ENCODE measurements at regions not wholly inside any gene's neighbourhood (a gene's known extent, or its start where the extent isn't known, plus 50 kb on each side); places are given as distances from the start of the nearest gene placed in this dataset.

DNA sequence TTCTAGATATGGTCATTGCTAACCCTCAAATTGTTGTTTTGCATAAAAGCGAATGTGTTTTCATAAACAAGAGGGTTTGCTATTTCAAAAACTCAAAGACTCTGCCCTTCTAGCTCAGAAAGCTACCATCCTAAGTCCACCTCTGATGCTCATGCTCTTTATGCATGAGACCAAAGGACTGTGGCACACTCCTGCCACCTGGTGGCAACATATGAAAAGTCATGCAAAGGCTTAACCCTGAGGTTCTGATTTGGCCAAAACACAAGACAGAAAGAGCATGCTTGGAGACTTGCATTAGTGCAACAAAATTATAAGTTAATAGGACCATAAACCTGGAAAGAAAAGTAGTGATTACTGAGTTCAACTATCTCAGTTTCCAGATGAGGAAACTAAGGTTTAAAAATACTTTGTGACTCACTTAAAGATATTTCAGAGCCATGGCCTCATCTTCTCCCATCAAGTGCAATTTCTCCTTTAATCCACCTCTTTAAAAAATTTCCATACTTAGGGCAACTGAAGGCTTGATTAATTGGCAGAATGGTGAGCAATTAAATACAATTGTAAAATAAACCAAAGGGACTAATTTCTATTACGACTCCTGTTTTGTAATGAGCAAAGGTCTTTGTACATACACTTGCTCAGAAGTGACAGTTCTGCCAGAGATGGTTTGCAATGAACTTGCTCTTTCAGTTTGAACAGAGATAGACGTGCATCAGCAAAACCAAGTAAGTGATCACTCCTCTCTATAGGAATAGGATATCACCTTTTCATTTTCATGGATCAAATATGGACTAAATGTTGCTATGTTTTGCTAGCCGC is 110.7 kb upstream of the RAD23B start:
- peak; percentile 43 to 73 for DNase-seq

DNA sequence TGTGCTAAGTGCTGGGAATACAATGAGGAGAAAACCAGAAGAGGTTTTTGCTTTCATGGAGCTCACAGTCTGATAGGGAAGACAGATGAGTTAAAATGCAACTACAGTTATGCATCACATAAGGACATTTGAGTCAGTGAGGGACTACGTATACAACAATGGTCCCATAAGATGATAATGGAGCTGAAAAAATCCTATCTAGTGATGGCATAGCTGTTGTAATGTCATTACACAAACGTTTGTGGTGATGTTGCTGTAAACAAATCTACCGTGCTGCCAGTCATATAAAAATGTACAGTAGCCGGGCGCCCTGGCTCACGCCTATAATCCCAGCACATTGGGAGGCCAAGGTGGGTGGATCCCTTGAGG is 110.1 kb upstream of the RAD23B start:
- DNase-seq: no peak

DNA sequence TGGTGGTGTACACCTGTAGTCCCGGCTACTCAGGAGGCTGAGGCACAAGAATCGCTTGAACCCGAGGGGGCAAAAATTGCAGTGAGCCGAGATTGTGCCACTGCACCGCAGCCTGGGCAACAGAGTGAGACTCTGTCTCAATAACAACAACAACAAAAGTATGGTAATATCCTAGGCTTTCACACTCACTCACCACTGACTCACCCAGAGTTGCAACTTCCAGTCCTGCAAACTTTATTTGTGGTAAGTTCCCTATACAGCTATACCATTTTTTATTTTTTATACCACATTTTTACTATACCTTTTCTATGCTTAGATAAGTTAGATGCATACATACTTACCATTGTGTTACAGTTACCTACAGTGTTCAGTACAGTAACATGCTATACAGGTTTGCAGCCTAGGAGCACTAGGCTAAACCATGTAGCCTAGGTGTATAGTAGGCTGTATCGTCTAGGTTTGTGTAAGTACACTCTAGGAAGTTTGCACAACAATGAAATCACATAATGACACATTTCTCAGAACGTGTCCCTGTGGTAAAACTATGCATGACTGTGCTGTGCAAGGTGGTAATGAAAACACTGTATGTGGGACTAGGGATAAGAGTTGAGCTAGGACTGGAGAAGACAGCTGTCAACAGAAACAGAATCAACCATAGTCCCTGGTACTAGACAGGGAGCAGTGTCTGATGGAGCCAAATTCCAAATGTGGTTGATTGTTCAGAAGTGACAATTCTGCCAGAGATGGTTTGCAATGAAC is 109.5 kb upstream of the RAD23B start:
- no peak for DNase-seq

DNA sequence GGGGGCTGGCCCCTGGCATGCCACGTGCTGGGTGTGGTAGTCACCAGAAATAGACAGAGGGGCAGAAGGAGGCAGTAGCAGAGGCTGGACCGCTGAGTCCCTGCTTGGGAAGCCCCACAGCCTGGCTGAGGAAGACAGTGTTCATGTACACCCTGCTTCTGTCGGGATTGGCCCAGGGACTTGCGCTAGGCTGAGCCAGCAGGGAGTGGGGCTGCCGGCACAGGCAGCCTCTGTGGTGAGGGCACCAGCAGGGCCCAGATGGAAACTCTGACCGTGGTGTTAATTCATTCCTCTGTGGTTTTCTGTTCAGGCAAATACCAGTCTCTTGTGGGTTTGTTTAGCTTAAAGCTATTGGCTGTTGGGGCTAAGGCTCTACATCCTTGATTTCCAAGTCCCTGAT is 108.6 kb upstream of the RAD23B start:
- no peak for DNase-seq

DNA sequence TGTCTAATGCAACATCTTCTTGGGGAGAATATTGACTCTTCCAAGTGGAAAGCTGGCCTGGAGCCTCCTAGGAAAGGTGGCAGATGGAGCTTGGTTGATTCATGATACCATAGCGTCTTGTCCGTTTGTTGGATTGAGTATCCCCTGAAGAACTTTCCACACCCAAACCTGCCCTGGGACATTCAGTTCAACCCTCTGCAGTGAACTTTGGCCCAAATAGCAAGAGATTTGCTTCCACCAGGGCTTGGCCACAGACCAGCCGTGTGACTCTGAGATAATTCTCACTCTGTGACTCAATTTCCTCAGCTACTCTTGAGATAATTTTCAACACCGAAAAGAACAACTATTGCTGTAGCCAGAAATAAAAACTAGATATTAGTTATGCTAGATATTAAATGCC is 108.0 kb upstream of the RAD23B start:
- DNase-seq: no peak

DNA sequence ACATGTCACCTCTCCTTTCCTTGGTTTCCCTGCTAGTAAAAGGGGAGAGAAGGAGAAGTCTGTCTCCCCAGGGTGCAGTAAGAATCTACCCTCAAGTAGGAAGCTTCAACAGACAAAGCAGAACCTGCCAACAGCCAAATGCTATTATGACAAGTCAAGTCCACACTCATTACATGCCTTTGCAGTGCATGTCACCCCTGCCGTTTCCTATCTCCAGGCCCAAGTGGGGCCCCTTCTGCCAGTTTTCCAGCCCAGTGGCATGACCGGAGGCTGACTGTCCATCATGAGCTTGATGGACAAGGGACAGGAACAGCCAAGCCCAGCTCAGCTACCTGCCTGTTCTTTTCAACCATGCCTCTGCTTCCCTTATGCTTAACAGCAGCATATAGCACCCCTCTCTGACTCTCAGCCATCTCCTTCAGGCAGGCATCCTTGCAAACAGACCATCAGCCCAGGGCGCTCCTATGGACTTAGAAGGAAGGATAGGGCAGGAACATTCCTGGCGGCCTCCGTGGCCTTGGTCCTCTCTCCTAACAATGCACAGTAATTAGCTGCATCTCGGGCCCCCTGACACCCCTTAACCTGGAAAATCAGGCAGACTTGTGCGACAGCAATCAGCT is 107.2 kb upstream of the RAD23B start:
- DNase-seq: no peak

DNA sequence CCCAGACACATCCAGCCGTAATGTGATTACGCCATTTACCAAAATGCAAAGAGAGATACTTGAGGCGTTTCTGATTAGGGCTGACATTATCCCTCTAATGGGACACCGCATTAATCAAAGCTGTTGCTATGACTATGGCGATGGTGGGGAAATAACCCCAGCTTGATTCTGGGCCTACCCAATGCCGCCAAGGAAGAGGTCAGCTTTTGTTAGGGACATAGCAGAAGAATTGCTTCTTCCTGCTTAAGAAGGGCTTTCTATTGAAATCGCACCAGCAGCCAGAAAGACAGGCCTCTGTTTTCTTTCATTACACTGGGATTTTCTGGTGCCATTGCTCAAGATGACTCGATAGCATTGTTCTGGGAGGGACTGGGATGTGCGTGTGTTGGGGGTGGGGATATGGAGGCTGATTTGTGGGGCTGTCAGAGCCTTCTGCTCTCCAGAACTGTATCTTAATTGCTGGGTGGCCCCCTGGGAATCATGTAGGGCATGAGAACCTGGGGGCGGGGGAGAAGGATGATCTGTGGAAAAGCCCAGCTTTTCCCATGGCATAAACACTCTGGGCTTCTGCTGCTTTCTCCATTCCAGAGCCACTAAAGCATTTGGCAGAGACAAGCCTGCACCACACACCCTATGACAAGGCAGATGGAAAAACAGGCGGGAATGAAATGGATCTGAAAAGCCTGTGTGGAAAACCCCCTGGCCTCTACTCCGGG is 106.5 kb upstream of the RAD23B start:
- no peak for DNase-seq

DNA sequence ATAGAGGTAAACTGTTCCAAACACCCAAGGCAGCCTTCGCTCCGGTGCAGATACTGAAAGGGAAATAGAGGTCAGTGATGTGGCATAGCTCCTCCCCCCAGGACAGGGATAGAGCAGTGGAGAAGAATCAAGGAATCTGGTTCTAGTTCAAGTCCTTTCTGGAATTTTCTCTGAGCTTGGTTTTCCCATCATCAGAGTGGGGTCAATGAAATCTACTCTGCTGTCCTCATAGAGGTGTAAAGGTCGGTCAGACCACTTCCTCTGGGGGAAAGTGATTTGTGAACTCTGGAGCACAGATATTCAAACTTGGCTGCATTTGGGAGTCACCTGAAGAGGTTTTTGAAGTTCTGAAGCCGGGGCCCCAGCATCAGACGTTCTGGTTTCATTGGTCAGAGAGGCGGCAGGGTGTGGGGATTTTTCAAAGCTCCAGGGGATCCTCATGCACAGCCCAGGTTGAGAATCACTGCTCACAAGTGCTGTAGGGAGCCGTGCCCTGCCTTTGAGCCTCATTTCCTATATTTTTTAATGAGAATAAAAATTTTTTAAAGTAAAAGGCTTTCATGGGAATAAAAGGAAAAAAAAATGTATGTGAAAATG is 105.7 kb upstream of the RAD23B start:
- DNase-seq: no peak

DNA sequence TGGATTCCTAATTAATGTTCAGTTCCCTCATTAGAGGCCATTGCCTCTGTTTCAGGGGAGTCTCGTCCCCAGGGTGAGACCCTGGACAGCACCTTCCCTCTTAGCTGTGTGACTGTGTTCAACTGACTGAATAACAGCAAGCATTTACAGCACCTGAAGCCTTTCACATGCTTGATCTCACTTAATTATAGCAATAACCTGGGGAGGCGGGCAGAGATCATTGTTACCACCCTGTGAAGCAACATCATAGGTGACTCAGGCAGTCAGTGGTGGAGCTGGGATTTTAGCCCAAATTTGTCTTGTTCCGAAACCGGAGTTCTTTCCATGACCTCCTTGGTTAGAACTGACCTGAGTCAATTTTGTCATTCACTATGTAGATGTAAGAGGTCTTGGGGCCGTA is 105.2 kb upstream of the RAD23B start:
- no peak for DNase-seq

DNA sequence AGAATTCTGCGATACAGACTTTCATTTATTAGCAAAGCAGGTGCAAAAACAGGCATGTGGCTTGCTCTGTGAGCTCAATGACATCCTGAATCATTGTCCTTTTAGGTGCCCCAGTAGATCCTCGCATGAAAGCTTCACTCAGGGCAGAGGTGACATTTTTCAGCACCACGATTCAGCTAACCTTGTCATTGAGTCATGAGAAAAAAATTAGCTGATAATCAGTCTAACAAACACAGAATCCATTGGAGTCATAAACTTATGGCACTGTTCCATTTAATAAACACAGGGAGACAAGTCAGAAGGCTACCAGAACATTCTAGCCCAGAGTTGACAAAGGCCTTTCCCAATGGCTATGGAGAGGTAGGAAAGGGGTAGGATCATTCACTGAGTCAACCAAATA is 104.8 kb upstream of the RAD23B start:
- DNase-seq: no peak

DNA sequence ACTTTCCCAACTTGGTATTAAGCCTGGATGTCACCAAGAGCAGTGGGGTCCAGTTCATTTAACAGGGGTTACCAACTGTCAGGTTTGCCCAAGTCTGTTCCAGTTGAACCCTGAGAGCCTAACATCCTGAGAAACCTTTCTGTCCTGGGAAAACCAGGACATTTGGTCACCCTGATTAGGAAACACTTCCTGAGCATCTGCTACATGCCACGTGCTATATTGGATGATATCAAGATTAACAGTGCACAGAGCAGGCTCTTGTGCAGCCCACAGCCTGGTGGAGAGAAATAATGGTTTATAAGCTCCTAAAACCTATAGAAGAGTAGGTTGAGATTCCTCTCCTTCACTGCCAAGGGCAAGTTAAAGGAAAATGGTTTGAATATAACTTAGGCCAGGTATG is 102.9 kb upstream of the RAD23B start:
- no peak for DNase-seq

DNA sequence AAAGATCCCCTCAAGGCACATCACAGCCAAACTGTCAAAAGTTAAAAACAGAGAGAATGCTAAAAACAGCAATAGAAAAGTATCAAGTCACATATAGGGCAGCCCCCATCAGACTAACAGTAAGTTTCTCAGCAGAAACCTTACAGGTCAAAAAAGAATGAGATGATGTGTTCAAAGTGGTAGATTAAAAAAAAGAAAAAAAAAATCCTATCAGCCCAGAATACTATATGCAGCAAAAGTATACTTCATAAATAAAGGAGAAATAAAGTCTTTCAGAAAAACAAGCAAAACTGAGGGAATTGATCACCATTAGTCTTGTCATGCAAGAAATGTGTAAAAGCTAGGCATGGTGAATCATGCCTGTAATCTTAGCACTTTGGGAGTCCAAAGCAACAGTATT is 99.9 kb upstream of the RAD23B start:
- no peak for DNase-seq

DNA sequence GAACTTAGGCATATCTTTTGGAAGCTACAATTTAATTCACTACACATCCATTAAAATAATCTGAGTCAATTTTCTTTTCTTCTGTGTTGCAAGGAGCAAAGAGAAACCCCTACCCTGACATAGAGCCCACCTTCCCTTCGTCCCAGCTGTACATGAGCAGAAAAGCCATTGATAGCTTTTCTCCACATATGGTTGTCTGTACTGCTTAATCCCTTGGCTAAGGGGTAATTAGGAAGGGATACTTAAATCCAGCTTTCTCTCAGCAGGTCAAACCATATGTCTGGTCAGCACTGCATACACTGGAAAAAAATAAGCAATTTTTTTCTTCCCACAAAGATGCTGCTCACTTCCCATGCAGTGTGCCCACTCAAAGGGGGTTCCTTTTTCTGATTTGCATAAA is 94.7 kb upstream of the RAD23B start:
- no peak for DNase-seq

DNA sequence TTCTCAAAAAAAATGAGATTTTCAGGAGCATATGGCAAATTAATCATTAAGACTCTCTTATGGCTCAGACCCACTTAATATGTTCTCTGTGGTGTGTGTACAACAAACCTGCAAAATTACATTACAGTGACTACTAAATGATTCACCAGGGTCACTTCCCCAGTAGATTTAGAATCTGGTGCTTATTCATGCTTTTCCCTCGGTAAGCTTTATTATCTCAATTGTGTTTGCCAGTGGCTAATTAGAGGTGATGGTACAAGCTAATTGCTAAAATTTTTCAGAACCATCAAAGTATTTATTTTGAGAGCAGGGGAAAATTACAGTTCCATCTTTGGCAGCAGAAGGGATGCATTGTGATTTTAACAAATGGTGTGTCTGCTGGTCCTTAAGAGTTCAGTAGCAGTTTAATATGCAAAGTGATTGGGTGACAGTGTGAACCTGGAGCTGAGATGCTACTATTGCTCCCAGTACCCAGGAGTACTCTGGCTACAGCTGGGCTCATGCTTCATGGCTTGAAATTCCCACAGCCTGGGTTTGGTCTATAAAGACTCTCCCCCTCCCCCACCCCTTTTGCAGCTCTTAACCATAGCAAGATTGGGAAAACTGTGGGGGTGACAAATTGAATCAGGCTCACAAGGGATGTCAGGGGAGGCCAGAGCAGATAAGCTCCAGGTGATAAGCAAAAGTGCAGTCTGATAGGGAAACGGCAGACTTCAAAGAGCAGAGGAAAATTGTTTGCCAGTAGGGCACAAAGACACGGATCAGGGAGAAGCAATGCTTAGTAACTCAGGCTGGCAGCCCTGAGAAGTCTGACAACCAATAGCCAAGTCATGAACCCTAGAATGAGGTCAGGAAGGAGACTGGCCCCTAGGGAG is 92.8 kb upstream of the RAD23B start:
- DNase-seq: peak in 1 of 2 experiments; percentile 19

DNA sequence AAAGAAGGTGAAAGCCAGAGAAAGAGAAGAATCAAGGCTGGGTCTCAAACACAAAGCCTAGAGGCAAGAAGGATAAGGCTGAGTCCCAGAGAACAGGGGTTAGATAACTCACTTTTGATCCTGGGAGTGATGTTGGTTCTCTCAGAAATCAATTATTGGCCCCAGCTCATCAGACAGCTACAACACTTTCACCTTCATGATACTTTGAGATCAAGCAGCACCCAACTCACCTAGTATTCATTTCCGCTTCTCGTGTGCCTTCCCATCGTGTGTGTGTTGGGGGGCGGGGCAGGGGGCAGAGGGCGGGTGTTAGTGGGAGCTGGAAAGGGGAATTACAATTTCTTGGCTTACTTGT is 92.2 kb upstream of the RAD23B start:
- DNase-seq: no peak

DNA sequence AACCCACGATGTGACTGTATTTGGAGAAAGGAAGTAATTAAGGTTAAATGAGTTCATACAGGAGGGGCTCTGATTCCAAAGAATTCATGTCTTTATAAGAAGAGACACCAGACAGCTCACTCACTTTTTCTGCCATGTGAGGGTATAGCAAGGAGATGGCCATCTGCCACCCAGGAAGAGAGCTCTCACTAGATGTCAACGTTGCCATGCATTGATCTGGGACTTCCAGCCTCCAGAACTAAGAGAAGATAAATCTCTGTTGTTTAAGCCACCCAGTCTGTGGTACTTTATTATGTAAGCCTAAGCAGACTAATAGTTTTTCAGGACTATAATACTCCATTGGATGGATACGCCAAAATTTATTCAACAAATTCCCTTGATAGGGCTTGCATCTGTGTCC is 89.8 kb upstream of the RAD23B start:
- DNase-seq: no peak

DNA sequence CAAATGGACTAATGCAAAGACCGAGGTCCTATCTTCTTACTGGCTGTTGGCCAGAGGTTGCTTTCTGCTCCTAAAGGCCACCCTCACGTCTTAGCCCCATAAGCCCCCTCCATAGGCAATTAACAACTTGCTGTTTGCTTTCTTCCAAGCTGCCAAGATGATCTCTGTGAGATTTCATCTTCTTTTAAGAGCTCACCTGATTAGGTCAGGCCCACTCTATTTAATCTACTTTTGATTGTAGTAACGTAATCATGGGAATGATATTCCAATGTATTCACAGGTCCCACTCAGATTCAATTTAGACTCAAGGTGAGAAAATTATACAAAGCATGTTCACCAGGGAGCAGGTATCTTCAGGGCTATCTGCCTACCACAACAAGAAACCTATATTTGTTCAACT is 84.4 kb upstream of the RAD23B start:
- DNase-seq: no peak

DNA sequence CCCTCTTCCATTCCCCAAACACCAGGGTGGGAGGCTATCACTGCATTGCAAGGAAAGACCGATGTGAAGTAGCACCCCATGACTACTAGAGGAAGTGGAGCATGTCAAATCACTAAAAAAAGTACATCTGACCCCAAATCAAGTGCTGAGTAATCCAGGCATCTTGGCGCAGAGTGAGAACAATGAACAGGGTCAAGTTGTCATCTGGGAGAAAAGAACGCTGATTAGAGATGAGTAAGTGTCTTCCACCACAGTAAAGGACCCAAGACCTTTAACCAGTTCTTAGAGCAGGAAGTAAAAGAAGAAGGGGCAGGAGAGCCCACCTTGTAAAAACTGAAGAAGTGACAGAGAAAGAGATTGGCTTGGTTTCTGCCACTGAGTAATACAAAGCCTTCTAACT is 75.0 kb upstream of the RAD23B start:
- no peak for DNase-seq

DNA sequence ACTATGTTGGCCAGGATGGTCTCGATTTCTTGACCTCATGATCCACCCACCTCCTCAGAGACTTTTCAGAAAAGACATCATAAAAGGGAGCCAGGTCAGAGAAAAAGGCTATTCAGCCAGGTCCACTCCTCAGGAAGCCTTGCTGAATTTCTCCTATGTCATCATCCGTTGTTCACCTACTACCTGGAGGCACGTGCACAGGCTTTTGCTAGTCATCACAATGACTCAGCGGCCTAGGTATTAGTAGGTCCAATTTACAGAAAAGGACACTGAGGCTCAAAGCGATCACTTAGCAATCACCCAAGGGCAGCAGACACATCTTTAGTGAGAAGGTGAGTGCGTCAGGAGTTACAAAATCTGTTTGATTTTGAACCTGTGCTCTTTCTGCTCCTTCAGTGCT is 72.3 kb upstream of the RAD23B start:
- DNase-seq: no peak

DNA sequence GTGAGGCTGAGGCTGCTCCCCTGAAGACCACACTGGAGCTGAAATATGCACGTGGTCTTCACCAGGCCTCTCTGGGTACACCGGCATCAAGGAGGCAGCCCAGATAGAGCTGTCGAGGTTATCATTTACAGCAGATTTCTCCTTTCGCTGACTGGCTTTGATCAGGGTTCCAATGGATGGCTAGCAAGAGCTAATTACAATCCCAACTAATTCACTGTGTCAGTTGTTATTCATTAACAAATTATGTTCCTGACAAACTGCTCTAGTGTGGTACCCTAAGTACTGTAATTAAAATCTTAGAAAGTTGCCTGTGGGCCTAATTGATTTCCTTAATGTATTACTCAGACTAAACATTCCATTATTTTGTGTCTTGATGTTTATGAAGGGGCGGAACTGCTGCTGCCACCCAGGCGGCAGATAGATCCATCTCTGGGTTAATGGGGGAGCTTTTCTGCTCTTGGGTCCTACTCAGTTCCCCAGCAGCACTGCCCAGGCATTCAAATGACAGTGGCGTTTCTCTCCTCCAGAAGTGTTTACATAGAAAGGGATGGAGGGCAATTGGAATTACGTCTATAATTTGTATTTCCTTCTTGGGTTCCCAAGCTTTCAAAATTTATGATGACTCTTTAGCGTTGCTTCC is 71.7 kb upstream of the RAD23B start:
- DNase-seq: no peak

DNA sequence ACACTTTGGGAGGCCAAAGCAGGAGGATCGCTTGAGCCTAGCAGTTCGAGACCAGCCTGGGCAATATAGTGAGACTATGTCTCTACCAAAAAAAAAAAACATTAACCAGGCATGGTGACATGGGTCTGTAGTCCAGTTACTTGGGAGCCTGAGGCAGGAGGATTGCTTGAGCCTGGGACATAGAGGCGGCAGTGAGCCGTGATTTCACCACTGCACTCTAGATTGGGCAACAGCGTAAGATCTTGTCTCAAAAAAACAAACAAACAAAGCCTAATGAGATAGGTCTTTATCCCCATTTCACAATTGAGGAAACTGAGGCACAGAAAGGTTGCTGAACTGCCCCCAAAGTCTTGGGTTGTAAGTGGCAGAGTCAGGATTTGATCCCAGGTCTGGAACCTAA is 70.5 kb upstream of the RAD23B start:
- DNase-seq: no peak

DNA sequence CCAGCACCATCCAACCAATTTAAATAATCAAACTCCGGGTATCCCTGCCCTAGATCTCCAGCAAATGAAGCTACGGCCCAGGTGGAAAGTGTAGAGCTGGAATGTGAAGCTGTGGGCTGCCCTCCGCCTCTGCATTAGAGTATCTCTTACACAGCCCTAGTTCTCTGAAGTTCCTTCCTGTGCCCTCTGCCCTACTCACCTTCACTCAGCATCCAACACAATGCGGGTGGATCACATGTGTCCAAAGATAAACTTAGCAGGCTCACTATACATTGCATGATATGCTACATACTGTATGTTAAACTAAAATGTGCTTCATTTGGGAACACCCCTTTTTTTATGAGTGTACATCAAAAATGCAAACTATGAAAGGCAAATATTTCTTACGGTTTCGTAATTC is 70.0 kb upstream of the RAD23B start:
- DNase-seq: no peak

All from NCI-H1930 (cell line).